Loucy (cell line): ENCODE measurements at regions not wholly inside any gene's neighbourhood (a gene's known extent, or its start where the extent isn't known, plus 50 kb on each side); places are given as distances from the start of the nearest gene placed in this dataset.

Experiments
- H2AFZ ChIP-seq: fragments of 200-600 bp; sonication (generic); 2 replicates; pipeline ENCODE4 v1.6.0; 2016; ENCODE audit warnings: antibody characterized with exemption, mild to moderate bottlenecking, low read length, moderate library complexity
- H3F3A ChIP-seq: fragments of 200-600 bp; 2 replicates; pipeline ENCODE4 v1.6.0; 2016; ENCODE audit warnings: antibody characterized with exemption, low read depth, mild to moderate bottlenecking
- H3K27me3 ChIP-seq: fragments of 200-600 bp; sonication (generic); 2 replicates; pipeline ENCODE4 v1.6.1; 2014; ENCODE audit warnings: low read length, mild to moderate bottlenecking; ENCODE audit not compliant: insufficient read depth, poor library complexity, severe bottlenecking
- H3K36me3 ChIP-seq: fragments of 200-600 bp; sonication (generic); 2 replicates; pipeline ENCODE4 v1.6.1; 2016; ENCODE audit warnings: low read length; ENCODE audit not compliant: insufficient read depth
- H3K4me1 ChIP-seq: fragments of 200-600 bp; sonication (generic); 2 replicates; pipeline ENCODE4 v1.5.1; 2014; ENCODE audit warnings: low read length, mild to moderate bottlenecking; ENCODE audit not compliant: insufficient read depth, poor library complexity, severe bottlenecking
- H3K4me2 ChIP-seq: fragments of 200-600 bp; sonication (generic); 2 replicates; pipeline ENCODE4 v1.6.0; 2014; ENCODE audit warnings: antibody characterized with exemption, low read length, low read depth, mild to moderate bottlenecking; ENCODE audit not compliant: poor library complexity, severe bottlenecking
- H3K4me3 ChIP-seq: fragments of 200-600 bp; sonication (generic); 2 replicates; pipeline ENCODE4 v1.5.1; 2014; ENCODE audit warnings: low read length, mild to moderate bottlenecking, mixed read lengths; ENCODE audit not compliant: poor library complexity, severe bottlenecking
- H3K79me2 ChIP-seq: fragments of 200-600 bp; sonication (generic); 2 replicates; pipeline ENCODE4 v1.6.1; 2014; ENCODE audit warnings: low read length; ENCODE audit not compliant: insufficient read depth
- H3K9ac ChIP-seq: fragments of 200-600 bp; sonication (generic); 2 replicates; pipeline ENCODE4 v1.6.0; 2014; ENCODE audit warnings: mild to moderate bottlenecking, low read depth, low read length, moderate library complexity; ENCODE audit not compliant: poor library complexity, severe bottlenecking
- H3K9me2 ChIP-seq: fragments of 200-600 bp; sonication (generic); replicated peaks from 2 replicates; pipeline ENCODE4 v1.6.1; 2016; ENCODE audit warnings: low read depth, low read length, mixed read lengths
- H3K9me3 ChIP-seq: fragments of 200-600 bp; sonication (generic); 2 replicates; pipeline ENCODE4 v1.6.1; 2014; ENCODE audit warnings: mild to moderate bottlenecking, antibody characterized with exemption, low read length, low read depth; ENCODE audit not compliant: insufficient read depth
- H4K20me1 ChIP-seq: fragments of 200-600 bp; sonication (generic); 2 replicates; pipeline ENCODE4 v1.6.0; 2014; ENCODE audit warnings: antibody characterized with exemption, low read length, mild to moderate bottlenecking; ENCODE audit not compliant: insufficient read depth, poor library complexity, severe bottlenecking
- CTCF ChIP-seq: fragments of 200-600 bp; sonication (generic); conservative IDR thresholded peaks from 2 replicates; pipeline ENCODE4 v1.5.1; 2014; ENCODE audit warnings: mild to moderate bottlenecking, antibody characterized with exemption, low read length
- EZH2phosphoT487 ChIP-seq: fragments of 200-600 bp; IDR thresholded peaks from 2 replicates; pipeline ENCODE4 v1.6.1; 2018; ENCODE audit warnings: antibody characterized with exemption, mild to moderate bottlenecking, moderate library complexity, borderline replicate concordance

GRCh38 chr14:55951341-55952206, 166.6 kb upstream of the PELI2 start:
- no peaks in the 10 kb centered on the region for H3K4me1 ChIP-seq
- no peak for TF ChIP-seq EZH2phosphoT487
- TF ChIP-seq CTCF: no peak
- H4K20me1 ChIP-seq: no peaks in the 10 kb centered on the region
- no peaks in the 10 kb centered on the region for H3K36me3 ChIP-seq
- H3K9ac ChIP-seq: no peak overlapping the region
- H3K4me3 ChIP-seq: no peak overlapping the region
- H3K4me2 ChIP-seq: no peak overlapping the region
- H3K9me2 ChIP-seq: no peaks in the 10 kb centered on the region
- no peaks in the 10 kb centered on the region for H3K79me2 ChIP-seq
- H2AFZ ChIP-seq: no peak overlapping the region
- no peaks in the 10 kb centered on the region for H3F3A ChIP-seq
- no peaks in the 10 kb centered on the region for H3K9me3 ChIP-seq
- H3K27me3 ChIP-seq: no peaks in the 10 kb centered on the region

DNA sequence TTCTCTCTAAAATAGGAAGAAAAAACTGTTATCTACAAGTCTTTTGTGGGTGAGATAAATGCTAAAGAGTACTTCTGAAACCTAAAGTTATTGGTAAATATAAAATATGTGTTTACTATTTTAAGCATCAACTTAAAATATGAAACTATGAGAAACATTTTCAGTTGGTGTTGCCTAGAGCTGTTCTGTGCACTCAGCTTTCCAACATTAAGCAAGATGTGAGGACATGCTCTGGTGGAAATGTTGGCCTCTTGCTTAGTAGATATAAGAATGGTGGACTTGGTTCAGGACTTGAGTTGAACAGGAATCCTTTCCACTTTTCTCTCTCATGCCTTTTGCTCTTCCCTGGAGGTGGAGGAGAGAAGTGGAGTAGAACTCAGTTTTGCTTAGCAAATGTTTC, 164.1 kb upstream of the PELI2 start:
- Histone ChIP-seq H3K9ac (no peak overlapping the region), H4K20me1 (no peaks in the 10 kb centered on the region), H3K79me2 (no peaks in the 10 kb centered on the region), H3K9me2 (no peaks in the 10 kb centered on the region), H3K27me3 (no peaks in the 10 kb centered on the region), H3K4me2 (no peak overlapping the region), H3K9me3 (no peaks in the 10 kb centered on the region), H3K4me3 (no peak overlapping the region), H2AFZ (no peak overlapping the region), H3K36me3 (no peaks in the 10 kb centered on the region), H3K4me1 (no peaks in the 10 kb centered on the region), H3F3A (no peaks in the 10 kb centered on the region)
- TF ChIP-seq CTCF: no peak
- no peak for TF ChIP-seq EZH2phosphoT487

GRCh38 chr14:55955175-55955574, 163.0 kb upstream of the PELI2 start:
- no peak overlapping the region for H3K4me2 ChIP-seq
- no peaks in the 10 kb centered on the region for H3K27me3 ChIP-seq
- no peaks in the 10 kb centered on the region for H3K4me1 ChIP-seq
- no peak overlapping the region for H3K9ac ChIP-seq
- no peaks in the 10 kb centered on the region for H4K20me1 ChIP-seq
- no peaks in the 10 kb centered on the region for H3K36me3 ChIP-seq
- no peaks in the 10 kb centered on the region for H3K79me2 ChIP-seq
- H3K4me3 ChIP-seq: no peak overlapping the region
- H3K9me2 ChIP-seq: no peaks in the 10 kb centered on the region
- no peak overlapping the region for H2AFZ ChIP-seq
- no peaks in the 10 kb centered on the region for H3K9me3 ChIP-seq
- no peaks in the 10 kb centered on the region for H3F3A ChIP-seq
- no peak for TF ChIP-seq CTCF
- TF ChIP-seq EZH2phosphoT487: no peak
